ENCODE measurements at regions not wholly inside any gene's neighbourhood (a gene's known extent, or its start where the extent isn't known, plus 50 kb on each side); places are given as distances from the start of the nearest gene placed in this dataset.
A peak's percentile ranks its signal among the peaks of the same experiment; 100 is the strongest.

- Histone ChIP-seq H3K9me3 (no peaks in the 10 kb centered on the region), H3K4me1 (peaks cover 10% of the 10 kb centered on the region; the same call in 1 of the 3 replicates), H3K4me2 (no peak overlapping the region), H3K27ac (0 out of 6 replicates have a peak overlapping the region, but pooled peaks of 1 of the 2 experiments have one; percentile 21), H3K4me3 (no peak overlapping the region)
- 83% methylated on average over 3 of the region's 6 CpGs for WGBS (ENCODE audit: missing lambda C conversion rate)
- ATAC-seq (no peak; a peak in 1 of 6 replicates), DNase-seq (ENCODE audit: low read depth in 1 of 2, low spot score in 1 of 2) (no peak), FAIRE-seq (no peak)
- TF ChIP-seq E2F6 (IDR thresholded peaks at IDR 0.05; ENCODE audit: borderline replicate concordance, low read depth) (no peak), BHLHE40 (IDR thresholded peaks at IDR 0.05; ENCODE audit: low read depth, low read length) (no peak), BCL3 (IDR thresholded peaks at IDR 0.05) (no peak), EHF (CRISPR knock-in tag; IDR thresholded peaks at IDR 0.05) (no peak), HEYL (CRISPR knock-in tag; IDR thresholded peaks at IDR 0.05) (no peak), CBX2 (IDR thresholded peaks at IDR 0.05; ENCODE audit: borderline replicate concordance, low read depth) (no peak), RNF2 (IDR thresholded peaks at IDR 0.05; ENCODE audit: borderline replicate concordance, low read depth) (no peak), HMGXB4 (CRISPR knock-in tag; IDR thresholded peaks at IDR 0.05; ENCODE audit: borderline replicate concordance) (no peak), ESRRA (IDR thresholded peaks at IDR 0.05; ENCODE audit: borderline replicate concordance, low read length) (no peak), RAD21 (conservative IDR thresholded peaks at IDR 0.05 in 1 of 2, IDR thresholded peaks at IDR 0.05 in 1 of 2) (no peak), TP53 (CRISPR knock-in tag; IDR thresholded peaks at IDR 0.05) (no peak), RARB (CRISPR knock-in tag; IDR thresholded peaks at IDR 0.05) (no peak), JUN (IDR thresholded peaks at IDR 0.05) (no peak), CEBPB (IDR thresholded peaks at IDR 0.05) (no peak)
- TF ChIP-seq, protein P1, sequence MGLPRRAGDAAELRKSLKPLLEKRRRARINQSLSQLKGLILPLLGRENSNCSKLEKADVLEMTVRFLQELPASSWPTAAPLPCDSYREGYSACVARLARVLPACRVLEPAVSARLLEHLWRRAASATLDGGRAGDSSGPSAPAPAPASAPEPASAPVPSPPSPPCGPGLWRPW (IDR thresholded peaks at IDR 0.05): no peak
- TF ChIP-seq, protein P2, sequence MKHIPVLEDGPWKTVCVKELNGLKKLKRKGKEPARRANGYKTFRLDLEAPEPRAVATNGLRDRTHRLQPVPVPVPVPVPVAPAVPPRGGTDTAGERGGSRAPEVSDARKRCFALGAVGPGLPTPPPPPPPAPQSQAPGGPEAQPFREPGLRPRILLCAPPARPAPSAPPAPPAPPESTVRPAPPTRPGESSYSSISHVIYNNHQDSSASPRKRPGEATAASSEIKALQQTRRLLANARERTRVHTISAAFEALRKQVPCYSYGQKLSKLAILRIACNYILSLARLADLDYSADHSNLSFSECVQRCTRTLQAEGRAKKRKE (CRISPR knock-in tag; IDR thresholded peaks at IDR 0.05; ENCODE audit: low read depth): no peak
- ChIA-PET CTCF (interaction anchor here (1.0 kb wide), 1 partner anchor 11 kb away, joined by 3 read pairs; no protein-coding TSS in a partner anchor), POLR2A (no interaction called here)
Measured at GRCh38 chr22:44391015-44391414, 78.3 kb upstream of the SHISAL1 start.

DNA sequence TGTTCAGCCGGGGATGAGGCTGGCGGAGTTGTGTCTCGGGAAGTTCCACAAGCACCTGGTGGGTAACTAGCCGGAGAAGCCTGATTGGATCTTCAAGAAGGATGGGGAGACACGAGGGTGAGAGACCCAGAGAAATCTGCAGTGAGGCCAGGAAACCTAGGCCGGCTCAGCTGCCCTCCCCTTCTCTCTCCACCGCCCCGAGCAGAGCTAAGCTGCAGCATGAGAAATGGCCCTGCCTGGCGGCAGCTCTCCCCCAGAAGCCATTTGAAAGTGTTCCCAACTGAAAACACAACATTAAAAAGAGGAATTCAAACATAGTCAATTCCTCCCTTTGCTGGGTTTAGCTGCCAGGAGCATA lies 77.8 kb upstream of the SHISAL1 start:
- no peak overlapping the region for H3K27ac ChIP-seq
- 90% methylated on average over 9 of the region's 9 CpGs for WGBS (ENCODE audit: missing lambda C conversion rate)
- no peaks in the 10 kb centered on the region for H3K9me3 ChIP-seq
- ChIA-PET POLR2A (no interaction called here), CTCF (interaction anchor here (0.6 kb wide), 1 partner anchor 87 kb away, joined by 3 read pairs; no protein-coding TSS in a partner anchor)
- no peak for ATAC-seq
- no peak for DNase-seq (ENCODE audit: low read depth in 1 of 2, low spot score in 1 of 2)
- peaks cover 10% of the 10 kb centered on the region; the same call in 1 of the 3 replicates for H3K4me1 ChIP-seq
- H3K4me3 ChIP-seq: no peak overlapping the region
- no peak for FAIRE-seq
- no peak overlapping the region for H3K4me2 ChIP-seq
- no peak for TF ChIP-seq RNF2 (IDR thresholded peaks at IDR 0.05; ENCODE audit: borderline replicate concordance, low read depth)
- TF ChIP-seq, protein P3, sequence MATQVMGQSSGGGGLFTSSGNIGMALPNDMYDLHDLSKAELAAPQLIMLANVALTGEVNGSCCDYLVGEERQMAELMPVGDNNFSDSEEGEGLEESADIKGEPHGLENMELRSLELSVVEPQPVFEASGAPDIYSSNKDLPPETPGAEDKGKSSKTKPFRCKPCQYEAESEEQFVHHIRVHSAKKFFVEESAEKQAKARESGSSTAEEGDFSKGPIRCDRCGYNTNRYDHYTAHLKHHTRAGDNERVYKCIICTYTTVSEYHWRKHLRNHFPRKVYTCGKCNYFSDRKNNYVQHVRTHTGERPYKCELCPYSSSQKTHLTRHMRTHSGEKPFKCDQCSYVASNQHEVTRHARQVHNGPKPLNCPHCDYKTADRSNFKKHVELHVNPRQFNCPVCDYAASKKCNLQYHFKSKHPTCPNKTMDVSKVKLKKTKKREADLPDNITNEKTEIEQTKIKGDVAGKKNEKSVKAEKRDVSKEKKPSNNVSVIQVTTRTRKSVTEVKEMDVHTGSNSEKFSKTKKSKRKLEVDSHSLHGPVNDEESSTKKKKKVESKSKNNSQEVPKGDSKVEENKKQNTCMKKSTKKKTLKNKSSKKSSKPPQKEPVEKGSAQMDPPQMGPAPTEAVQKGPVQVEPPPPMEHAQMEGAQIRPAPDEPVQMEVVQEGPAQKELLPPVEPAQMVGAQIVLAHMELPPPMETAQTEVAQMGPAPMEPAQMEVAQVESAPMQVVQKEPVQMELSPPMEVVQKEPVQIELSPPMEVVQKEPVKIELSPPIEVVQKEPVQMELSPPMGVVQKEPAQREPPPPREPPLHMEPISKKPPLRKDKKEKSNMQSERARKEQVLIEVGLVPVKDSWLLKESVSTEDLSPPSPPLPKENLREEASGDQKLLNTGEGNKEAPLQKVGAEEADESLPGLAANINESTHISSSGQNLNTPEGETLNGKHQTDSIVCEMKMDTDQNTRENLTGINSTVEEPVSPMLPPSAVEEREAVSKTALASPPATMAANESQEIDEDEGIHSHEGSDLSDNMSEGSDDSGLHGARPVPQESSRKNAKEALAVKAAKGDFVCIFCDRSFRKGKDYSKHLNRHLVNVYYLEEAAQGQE (IDR thresholded peaks at IDR 0.05): no peak
- no peak for TF ChIP-seq MYC (IDR thresholded peaks at IDR 0.05; ENCODE audit: borderline replicate concordance, low read length)
- no peak for TF ChIP-seq POLR2A (IDR thresholded peaks at IDR 0.05; ENCODE audit: low read length)
- TF ChIP-seq NR3C1 (IDR thresholded peaks at IDR 0.05): no peak
- no peak for TF ChIP-seq ESRRA (IDR thresholded peaks at IDR 0.05; ENCODE audit: borderline replicate concordance, low read length)
- TF ChIP-seq CHD2 (IDR thresholded peaks at IDR 0.05; ENCODE audit: low read length, partially characterized antibody): no peak
- TF ChIP-seq BCL3 (IDR thresholded peaks at IDR 0.05): no peak
- no peak for TF ChIP-seq EHMT2 (IDR thresholded peaks at IDR 0.05; ENCODE audit: low read depth)
- no peak for TF ChIP-seq USF2 (IDR thresholded peaks at IDR 0.05)
- TF ChIP-seq, protein P4, sequence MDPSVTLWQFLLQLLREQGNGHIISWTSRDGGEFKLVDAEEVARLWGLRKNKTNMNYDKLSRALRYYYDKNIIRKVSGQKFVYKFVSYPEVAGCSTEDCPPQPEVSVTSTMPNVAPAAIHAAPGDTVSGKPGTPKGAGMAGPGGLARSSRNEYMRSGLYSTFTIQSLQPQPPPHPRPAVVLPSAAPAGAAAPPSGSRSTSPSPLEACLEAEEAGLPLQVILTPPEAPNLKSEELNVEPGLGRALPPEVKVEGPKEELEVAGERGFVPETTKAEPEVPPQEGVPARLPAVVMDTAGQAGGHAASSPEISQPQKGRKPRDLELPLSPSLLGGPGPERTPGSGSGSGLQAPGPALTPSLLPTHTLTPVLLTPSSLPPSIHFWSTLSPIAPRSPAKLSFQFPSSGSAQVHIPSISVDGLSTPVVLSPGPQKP (IDR thresholded peaks at IDR 0.05; ENCODE audit: low read depth, low read length): no peak
- no peak for TF ChIP-seq SMC3 (IDR thresholded peaks at IDR 0.05)
